GM19351 (cell line): ENCODE measurements at regions not wholly inside any gene's neighbourhood (a gene's known extent, or its start where the extent isn't known, plus 50 kb on each side); places are given as distances from the start of the nearest gene placed in this dataset.

Experiments used
- ATAC-seq: cut with Tn5 transposase; IDR thresholded peaks from one replicate; pipeline ENCODE4 v1.9.1; 2021; ENCODE audit warnings: mild to moderate bottlenecking, moderate library complexity; ENCODE audit not compliant: unreplicated experiment

DNA sequence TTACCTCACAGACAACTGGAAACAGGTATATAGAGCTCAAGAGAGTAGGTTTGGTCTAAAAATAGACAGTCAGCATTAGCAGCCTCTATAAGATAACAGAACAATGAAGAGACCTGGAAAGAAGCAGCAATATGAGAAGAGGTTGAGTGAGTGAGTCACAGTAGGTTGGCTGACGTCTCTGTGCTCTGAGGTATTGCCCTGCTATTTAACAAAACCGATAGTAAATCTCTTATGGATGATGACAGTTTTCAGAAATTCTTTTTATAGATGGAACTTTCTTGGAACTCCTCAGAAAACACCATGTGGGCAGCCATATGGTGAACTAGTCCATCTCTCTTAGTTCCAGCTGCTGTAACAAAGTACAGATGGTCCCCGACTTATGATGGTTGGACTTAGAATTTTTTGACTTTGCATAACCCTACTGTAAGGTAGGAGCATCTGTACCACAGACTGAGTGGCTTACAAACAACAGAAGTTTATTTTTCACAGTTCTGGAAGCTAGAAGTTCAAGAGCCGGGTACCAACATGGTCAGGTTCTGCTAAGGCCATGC, 123.5 kb downstream of the MBD2 start:
- no peak for ATAC-seq

DNA sequence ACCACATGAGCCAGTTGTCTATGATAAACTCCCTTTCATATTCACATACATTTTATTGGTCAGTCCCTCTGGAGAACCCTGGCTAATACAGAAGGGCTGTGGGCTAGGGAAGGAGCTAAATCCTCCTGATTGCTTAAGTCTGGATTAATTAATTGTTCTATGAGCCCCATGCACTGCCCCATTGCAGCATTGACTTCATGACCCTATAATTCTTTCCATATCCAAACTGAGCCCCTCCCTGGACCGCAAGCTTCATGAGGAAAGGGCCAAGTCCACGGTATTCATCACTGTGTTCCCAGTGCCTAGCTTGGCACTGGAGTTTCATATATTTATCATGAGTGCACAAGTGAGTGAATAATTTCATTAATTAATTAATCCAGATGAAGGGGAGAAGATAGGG, 124.0 kb downstream of the MBD2 start:
- no peak for ATAC-seq

- ATAC-seq, result peak; percentile 47
These were observed 130.0 kb downstream of the MBD2 start for GRCh38 chr18:54094474-54094873.

GRCh38 chr18:54090856-54091255, 133.6 kb downstream of the MBD2 start:
- ATAC-seq, result no peak

DNA sequence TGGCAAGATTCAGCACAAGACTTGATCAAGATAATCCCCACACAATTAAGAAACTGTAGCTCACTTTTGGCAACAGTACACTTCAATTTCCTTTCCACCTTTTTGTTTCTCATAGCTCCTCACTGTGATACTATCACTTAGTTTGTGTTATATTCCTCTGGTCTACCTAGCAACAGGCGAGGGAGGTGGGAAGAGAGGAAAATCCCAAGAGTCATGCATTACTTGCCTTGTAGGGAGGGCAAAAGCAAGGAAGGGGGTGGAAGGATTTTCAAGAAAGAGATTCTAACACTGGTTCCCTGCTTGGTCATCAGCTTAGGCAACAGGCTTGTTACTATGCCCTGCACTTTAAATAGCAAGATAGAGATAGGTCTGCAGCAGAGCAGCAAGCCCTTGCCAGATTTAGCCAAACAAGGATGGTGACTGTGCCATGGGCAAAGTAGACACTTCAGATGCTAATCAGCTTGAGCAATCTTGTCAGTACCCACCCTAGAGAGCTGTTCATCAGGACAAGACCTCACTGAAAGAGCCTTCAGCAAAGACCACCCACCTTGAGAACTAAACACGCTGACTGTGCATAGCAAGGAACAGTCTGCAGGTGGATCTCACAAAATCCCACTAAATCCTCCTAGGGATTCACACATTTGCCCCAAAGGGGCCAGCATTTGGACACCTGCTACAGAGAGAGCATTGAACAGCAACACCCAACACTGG, 134.6 kb downstream of the MBD2 start:
- no peak for ATAC-seq

DNA sequence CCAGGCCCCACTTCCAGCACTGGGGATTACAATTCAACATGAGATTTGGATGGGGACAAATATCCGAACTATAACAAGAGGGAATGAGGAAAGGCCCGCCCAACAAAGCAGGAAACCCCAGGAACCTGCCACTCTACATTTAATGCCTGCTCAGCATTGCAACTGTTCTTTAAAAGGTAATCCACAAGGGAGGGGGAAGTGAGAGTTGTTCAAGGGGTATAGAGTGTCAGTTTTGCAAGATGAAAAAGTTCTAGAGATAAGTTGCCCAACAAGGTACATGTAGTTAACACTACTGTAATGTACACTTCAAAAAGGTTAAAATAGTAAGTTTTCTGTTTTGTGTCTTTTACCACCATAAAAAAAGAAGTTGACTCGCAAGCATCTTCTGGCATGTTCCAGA, 137.6 kb downstream of the MBD2 start:
- no peak for ATAC-seq

- peak; percentile 87 for ATAC-seq
These were observed 138.2 kb downstream of the MBD2 start for GRCh38 chr18:54086046-54086802.

DNA sequence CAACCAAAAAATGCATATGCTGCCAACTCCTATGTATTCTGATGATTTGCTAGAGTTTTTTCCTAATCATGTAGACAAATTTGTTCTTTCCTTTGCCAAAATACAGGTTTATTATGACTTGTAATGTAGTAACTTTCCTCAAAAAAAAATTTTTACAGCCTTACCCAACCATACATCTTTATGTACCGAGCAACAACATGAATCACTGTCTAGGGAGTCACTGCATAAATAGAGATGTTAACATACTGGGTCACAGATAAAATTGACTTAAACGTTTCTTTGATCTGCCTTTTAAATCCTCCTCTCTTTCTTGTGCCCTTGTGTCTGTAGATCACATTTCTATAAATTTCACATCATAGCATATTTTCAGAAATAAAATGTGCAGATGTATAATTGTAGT, 143.6 kb downstream of the MBD2 start:
- ATAC-seq, result no peak

- ATAC-seq, result no peak
These were observed 148.3 kb downstream of the MBD2 start for GRCh38 chr18:54076166-54076565.

GRCh38 chr18:54075689-54076088, 148.8 kb downstream of the MBD2 start:
- ATAC-seq, result no peak

DNA sequence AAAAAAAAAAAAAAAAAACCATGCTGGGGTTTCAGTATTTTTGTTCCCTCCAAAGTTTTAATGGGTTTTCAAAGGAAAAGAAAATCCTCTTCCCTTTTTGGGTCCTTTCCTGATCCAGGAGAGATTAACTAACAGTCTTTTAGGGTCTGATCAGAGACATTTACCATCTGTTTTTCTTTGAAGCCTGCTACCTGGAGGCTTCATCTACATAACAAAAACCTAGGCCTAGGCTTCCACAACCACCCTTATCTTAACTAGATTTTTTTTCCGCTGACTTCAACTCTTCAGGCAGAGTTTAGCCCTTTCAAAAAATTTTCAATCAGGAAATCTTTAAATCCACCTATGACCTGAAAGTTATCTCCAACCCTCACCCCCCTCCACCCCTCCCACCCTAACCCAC, 154.7 kb downstream of the MBD2 start:
- no peak for ATAC-seq

- ATAC-seq, result no peak
These were observed 164.0 kb downstream of the MBD2 start for GRCh38 chr18:54060343-54061005.

DNA sequence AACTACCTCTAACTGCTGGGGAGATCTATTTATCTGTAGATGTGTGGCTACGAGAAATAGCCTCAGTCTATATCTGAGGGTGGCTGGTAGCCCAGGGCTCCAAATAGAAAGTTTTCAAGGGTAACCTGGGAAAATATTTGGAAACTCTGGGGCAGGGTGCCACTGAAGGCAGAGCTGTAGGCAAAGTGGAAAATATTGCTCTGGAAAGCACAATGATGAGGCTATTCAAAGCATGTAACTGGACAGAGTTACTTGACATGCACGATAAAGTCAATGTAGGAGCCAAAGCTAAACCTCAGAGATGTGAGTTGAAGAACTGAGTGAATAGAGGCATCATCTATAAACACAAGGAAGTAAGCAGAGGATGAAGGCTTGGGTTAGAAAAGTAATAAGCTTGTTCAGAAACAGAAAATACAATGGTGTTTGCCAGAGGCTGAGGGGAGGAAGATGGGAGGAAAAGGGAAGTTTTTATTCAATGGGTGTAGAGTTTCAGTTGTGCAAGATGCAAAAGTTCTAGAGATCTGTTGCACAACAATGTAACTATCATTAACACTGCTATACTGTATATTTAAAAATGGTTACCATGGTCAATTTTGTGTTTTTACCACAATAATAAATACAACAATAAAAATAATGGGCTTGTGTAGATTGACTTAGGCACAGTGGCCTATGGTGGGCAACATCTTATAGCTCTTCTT, 171.6 kb downstream of the MBD2 start:
- ATAC-seq, result no peak

DNA sequence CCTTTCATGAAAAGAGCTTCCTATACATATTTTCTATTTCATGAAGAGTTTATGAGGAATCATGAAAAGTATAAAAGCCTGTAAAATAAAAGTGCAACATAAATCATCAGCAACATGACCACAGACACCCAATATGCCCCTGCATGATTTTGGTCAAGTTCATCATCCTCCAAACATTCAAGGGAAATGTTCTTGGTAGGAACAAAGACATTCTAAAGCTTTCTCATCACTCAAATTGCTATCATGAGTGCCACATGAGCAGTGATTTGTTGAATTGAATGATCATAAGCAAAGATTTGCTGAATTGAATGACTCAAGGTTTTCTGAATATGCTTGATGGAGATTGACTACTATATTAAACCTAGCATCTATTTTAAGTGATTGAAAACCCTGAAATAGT, 172.2 kb downstream of the MBD2 start:
- ATAC-seq, result no peak

GRCh38 chr18:54043484-54044251, 180.8 kb downstream of the MBD2 start:
- ATAC-seq, result no peak

DNA sequence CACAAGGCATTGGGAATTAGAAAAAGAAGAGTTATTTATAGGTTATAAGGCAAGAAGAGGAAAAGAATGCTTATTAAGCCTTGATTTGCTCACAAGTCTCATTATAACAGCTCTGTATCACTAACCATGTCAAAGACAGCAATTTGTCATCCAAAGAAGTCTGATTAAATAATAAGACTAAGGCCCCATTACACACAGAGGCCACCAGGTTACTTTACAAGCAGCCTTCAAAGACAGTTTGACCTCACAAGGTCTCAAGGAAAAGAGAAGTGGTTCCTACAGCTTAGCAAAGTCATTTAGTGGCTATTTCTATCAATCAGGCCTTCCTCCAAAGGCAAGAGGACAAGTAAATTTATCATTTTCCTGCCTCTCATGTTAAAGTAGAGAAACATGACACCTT, 188.5 kb downstream of the MBD2 start:
- no peak for ATAC-seq

GRCh38 chr18:54033052-54033451, 191.4 kb downstream of the MBD2 start:
- ATAC-seq, result no peak

- ATAC-seq, result no peak
These were observed 192.1 kb downstream of the MBD2 start for GRCh38 chr18:54032412-54032811.

DNA sequence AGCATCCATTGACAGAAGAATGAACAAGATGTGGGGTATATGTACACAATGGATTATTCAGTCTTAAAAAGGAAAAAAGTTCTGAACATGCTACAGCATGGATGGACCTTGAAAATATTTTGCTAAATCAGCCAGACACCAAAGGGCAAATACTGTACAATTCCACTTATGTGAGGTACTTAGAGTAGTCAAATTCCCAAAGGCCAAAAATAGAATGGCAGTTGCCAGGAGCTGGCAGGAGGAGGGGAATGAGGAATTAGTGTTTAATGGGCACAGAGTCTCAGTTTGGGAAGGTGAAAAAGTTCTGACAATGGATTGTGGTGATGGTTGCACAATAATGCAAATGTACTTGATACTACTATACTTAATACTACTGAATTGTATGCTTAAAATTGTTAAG, 193.2 kb downstream of the MBD2 start:
- no peak for ATAC-seq

GRCh38 chr18:54030434-54030833, 194.0 kb downstream of the MBD2 start:
- ATAC-seq, result no peak
